OCI-LY7 (cell line): ENCODE measurements at regions not wholly inside any gene's neighbourhood (a gene's known extent, or its start where the extent isn't known, plus 50 kb on each side); places are given as distances from the start of the nearest gene placed in this dataset.

Source experiments
- BruUV-seq: library from RNA; stranded (reverse); fragments of 400-500 nt; replicated peaks from 2 replicates; lab custom pipeline; 2021; lab: Mats Ljungman, UMichigan
- CTCF ChIA-PET: fragments of 300-600 bp; sonication (Branson Sonifier 250); formaldehyde crosslinking; loops from one replicate; lab custom pipeline; 2022; ENCODE audit warnings: antibody characterized with exemption; ENCODE audit not compliant: unreplicated experiment; lab: Charles Lee
- POLR2A ChIA-PET: fragments of 300-600 bp; sonication (Branson Sonifier 250); formaldehyde crosslinking; loops from one replicate; lab custom pipeline; 2022; ENCODE audit warnings: antibody characterized with exemption; lab: Charles Lee
- DNase-seq: peaks from one replicate; pipeline ENCODE4 v3.0.0-alpha.2; 2015; ENCODE audit warnings: low spot score
- H2AFZ ChIP-seq: fragments of 200-600 bp; sonication (generic), shearing (Covaris generic); 2 replicates; pipeline ENCODE4 v1.6.1; 2014; ENCODE audit warnings: mild to moderate bottlenecking, antibody characterized with exemption, low read length, moderate library complexity
- H3K27ac ChIP-seq: fragments of 200-600 bp; sonication (generic); 2 replicates; pipeline ENCODE4 v1.5.1; 2014; ENCODE audit warnings: mixed run types, low read depth, mild to moderate bottlenecking, moderate library complexity, low read length, inconsistent platforms; ENCODE audit not compliant: poor library complexity, severe bottlenecking
- H3K36me3 ChIP-seq: fragments of 200-600 bp; sonication (generic); 2 replicates; pipeline ENCODE4 v1.6.1; 2014; ENCODE audit warnings: mild to moderate bottlenecking, antibody characterized with exemption, low read length, moderate library complexity, mixed read lengths; ENCODE audit not compliant: insufficient read depth
- H3K4me1 ChIP-seq: fragments of 200-600 bp; sonication (generic); 2 replicates; pipeline ENCODE4 v1.5.1; 2014; ENCODE audit warnings: mild to moderate bottlenecking, low read length; ENCODE audit not compliant: insufficient read depth, poor library complexity, severe bottlenecking
- H3K4me2 ChIP-seq: fragments of 200-600 bp; sonication (generic); 2 replicates; pipeline ENCODE4 v1.6.1; 2014; ENCODE audit warnings: mild to moderate bottlenecking, low read length
- H3K4me3 ChIP-seq: fragments of 200-600 bp; sonication (generic); 2 replicates; pipeline ENCODE4 v1.5.1; 2014; ENCODE audit warnings: mild to moderate bottlenecking, low read depth, low read length; ENCODE audit not compliant: poor library complexity, severe bottlenecking
- H3K79me2 ChIP-seq: fragments of 200-600 bp; sonication (generic); 2 replicates; pipeline ENCODE4 v1.6.1; 2016; ENCODE audit warnings: low read depth, mild to moderate bottlenecking, low read length, moderate library complexity, mixed read lengths; ENCODE audit not compliant: insufficient read depth
- H3K9me2 ChIP-seq: fragments of 200-600 bp; sonication (generic); 2 replicates; pipeline ENCODE4 v1.6.1; 2016; ENCODE audit warnings: mild to moderate bottlenecking, low read length, mixed read lengths; ENCODE audit not compliant: insufficient read depth
- H3K9me3 ChIP-seq: fragments of 200-600 bp; sonication (generic); 2 replicates; pipeline ENCODE4 v1.6.1; 2014; ENCODE audit warnings: mild to moderate bottlenecking, mixed run types, low read length, mixed read lengths
- H4K20me1 ChIP-seq: fragments of 200-600 bp; sonication (generic); 2 replicates; pipeline ENCODE4 v1.6.1; 2014; ENCODE audit warnings: mild to moderate bottlenecking, antibody characterized with exemption, low read length, moderate library complexity, mixed read lengths; ENCODE audit not compliant: insufficient read depth
- EZH2phosphoT487 ChIP-seq: fragments of 200-600 bp; sonication (generic); IDR thresholded peaks from 2 replicates; pipeline ENCODE4 v1.6.1; 2018; ENCODE audit warnings: low read depth, borderline replicate concordance, mild to moderate bottlenecking, mixed run types, antibody characterized with exemption, low read length, moderate library complexity, mixed read lengths
- intact Hi-C: fragments of 100-400 bp; cut with micrococcal nuclease; formaldehyde crosslinking; loops from one replicate; pipeline ENCODE4 v1.10.0; 2022; ENCODE audit not compliant: unreplicated experiment
- TF ChIP-seq, protein P1 (sequence below): fragments of 200-600 bp; sonication (generic); conservative IDR thresholded peaks from 2 replicates; pipeline ENCODE4 v1.5.1; 2014; ENCODE audit warnings: mild to moderate bottlenecking, antibody characterized with exemption, low read length, moderate library complexity, mixed read lengths

DNA sequence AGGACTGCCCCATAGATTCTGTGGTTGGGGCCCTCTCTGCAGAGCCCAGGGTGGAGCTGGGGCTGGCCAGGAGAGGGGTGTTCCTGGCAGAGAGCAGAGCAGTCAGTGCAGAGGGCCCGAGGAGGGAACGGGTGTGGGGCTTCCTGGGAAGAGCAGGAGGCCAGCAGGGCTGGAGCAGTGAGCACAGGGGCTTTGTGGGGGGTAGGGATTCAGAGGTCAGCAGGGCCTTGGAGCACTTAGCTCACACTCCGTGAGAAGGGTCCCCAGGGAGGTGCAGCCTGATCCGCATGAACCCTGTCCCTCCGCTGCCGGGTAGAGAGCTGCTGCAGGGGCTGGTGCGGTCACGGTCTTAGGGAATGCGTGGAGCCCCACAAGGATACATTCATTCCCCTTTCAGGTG is 113.0 kb upstream of the CIBAR2 start:
- BruUV-seq = no TSS peak
- TF ChIP-seq, protein P1, sequence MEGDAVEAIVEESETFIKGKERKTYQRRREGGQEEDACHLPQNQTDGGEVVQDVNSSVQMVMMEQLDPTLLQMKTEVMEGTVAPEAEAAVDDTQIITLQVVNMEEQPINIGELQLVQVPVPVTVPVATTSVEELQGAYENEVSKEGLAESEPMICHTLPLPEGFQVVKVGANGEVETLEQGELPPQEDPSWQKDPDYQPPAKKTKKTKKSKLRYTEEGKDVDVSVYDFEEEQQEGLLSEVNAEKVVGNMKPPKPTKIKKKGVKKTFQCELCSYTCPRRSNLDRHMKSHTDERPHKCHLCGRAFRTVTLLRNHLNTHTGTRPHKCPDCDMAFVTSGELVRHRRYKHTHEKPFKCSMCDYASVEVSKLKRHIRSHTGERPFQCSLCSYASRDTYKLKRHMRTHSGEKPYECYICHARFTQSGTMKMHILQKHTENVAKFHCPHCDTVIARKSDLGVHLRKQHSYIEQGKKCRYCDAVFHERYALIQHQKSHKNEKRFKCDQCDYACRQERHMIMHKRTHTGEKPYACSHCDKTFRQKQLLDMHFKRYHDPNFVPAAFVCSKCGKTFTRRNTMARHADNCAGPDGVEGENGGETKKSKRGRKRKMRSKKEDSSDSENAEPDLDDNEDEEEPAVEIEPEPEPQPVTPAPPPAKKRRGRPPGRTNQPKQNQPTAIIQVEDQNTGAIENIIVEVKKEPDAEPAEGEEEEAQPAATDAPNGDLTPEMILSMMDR = no peak
- no peak for TF ChIP-seq EZH2phosphoT487
- no peak for DNase-seq
- Histone ChIP-seq H4K20me1 (no peaks in the 10 kb centered on the region), H3K9me2 (no peaks in the 10 kb centered on the region), H3K4me3 (no peak overlapping the region), H3K27ac (no peak overlapping the region), H3K79me2 (no peaks in the 10 kb centered on the region), H3K36me3 (no peaks in the 10 kb centered on the region), H3K4me1 (peaks cover 24% of the 10 kb centered on the region), H2AFZ (no peak overlapping the region), H3K9me3 (no peaks in the 10 kb centered on the region), H3K4me2 (no peak overlapping the region)
- POLR2A ChIA-PET = interaction anchor here (0.6 to 1.6 kb wide), 2 partner anchors 9 to 177 kb away, joined by 3 to 6 read pairs; no protein-coding TSS in a partner anchor
- intact Hi-C loops = loop anchor here (5.0 kb wide), 1 partner anchor 108 kb away; no protein-coding TSS in a partner anchor
- CTCF ChIA-PET = no interaction called here

GRCh38 chr16:85225721-85226120 is 113.4 kb upstream of the CIBAR2 start:
- BruUV-seq = no TSS peak
- DNase-seq = no peak
- Histone ChIP-seq H3K9me3 (no peaks in the 10 kb centered on the region), H2AFZ (no peak overlapping the region), H4K20me1 (no peaks in the 10 kb centered on the region), H3K79me2 (no peaks in the 10 kb centered on the region), H3K9me2 (no peaks in the 10 kb centered on the region), H3K4me3 (no peak overlapping the region), H3K4me1 (peaks cover 24% of the 10 kb centered on the region), H3K27ac (no peak overlapping the region), H3K36me3 (no peaks in the 10 kb centered on the region), H3K4me2 (no peak overlapping the region)
- POLR2A ChIA-PET = no interaction called here
- intact Hi-C loops = loop anchor here (5.0 kb wide), 1 partner anchor 108 kb away; no protein-coding TSS in a partner anchor
- TF ChIP-seq EZH2phosphoT487 = no peak
- TF ChIP-seq, protein P1 = no peak
- CTCF ChIA-PET = interaction anchor here (1.2 kb wide), 1 partner anchor 26 kb away, joined by 3 read pairs; no protein-coding TSS in a partner anchor
